IMR-90 (cell line): ENCODE measurements at regions not wholly inside any gene's neighbourhood (a gene's known extent, or its start where the extent isn't known, plus 50 kb on each side); places are given as distances from the start of the nearest gene placed in this dataset.

Source experiments
- ATAC-seq: fragments of 200-7000 bp; cut with Tn5 transposase; 2 replicates; pipeline ENCODE4 v1.9.1; 2020; ENCODE audit warnings: low read depth, mild to moderate bottlenecking, moderate library complexity
- BruUV-seq: library from RNA; stranded (reverse); fragments of 400-500 nt; replicated peaks from 2 replicates; lab custom pipeline; 2021; lab: Mats Ljungman, UMichigan
- CTCF ChIA-PET: fragments of 300-600 bp; formaldehyde crosslinking; extraction: SDS; loops from one replicate; lab custom pipeline; 2021; ENCODE audit warnings: antibody characterized with exemption; lab: Yijun Ruan, JAX
- POLR2A ChIA-PET: fragments of 300-600 bp; sonication (Branson Sonifier 250); formaldehyde crosslinking; loops from one replicate; lab custom pipeline; 2022; ENCODE audit warnings: antibody characterized with exemption; ENCODE audit not compliant: unreplicated experiment; lab: Charles Lee
- DNase-seq: peaks from one replicate; pipeline ENCODE4 v3.0.0; 2013
- H2AFZ ChIP-seq: replicated peaks from 2 replicates; pipeline ENCODE3; 2013; ENCODE audit warnings: low read length, mild to moderate bottlenecking; ENCODE audit not compliant: poor library complexity
- H2AK5ac ChIP-seq: 2 replicates; pipeline ENCODE4 v1.6.1; 2013; ENCODE audit warnings: low read depth, low read length, inconsistent platforms
- H2AK9ac ChIP-seq: replicated peaks from 2 replicates; pipeline ENCODE3; 2013; ENCODE audit warnings: mild to moderate bottlenecking, low read depth, low read length, moderate library complexity; ENCODE audit not compliant: poor library complexity
- H2BK120ac ChIP-seq: 2 replicates; pipeline ENCODE4 v1.6.1; 2013; ENCODE audit warnings: low read depth, low read length, inconsistent platforms
- H2BK15ac ChIP-seq: 3 replicates; pipeline ENCODE4 v1.6.1; 2013; ENCODE audit warnings: low read depth, low read length, inconsistent platforms
- H2BK20ac ChIP-seq: 2 replicates; pipeline ENCODE4 v1.6.1; 2013; ENCODE audit warnings: low read depth, mild to moderate bottlenecking, inconsistent platforms, low read length, moderate library complexity
- H2BK5ac ChIP-seq: 2 replicates; pipeline ENCODE4 v1.6.1; 2013; ENCODE audit warnings: mild to moderate bottlenecking, low read depth, low read length, inconsistent platforms; ENCODE audit not compliant: poor library complexity, severe bottlenecking
- H3K14ac ChIP-seq: replicated peaks from 2 replicates; pipeline ENCODE4 v1.6.1; 2013; ENCODE audit warnings: low read depth, low read length, inconsistent platforms
- H3K18ac ChIP-seq: 2 replicates; pipeline ENCODE4 v1.6.1; 2013; ENCODE audit warnings: low read depth, low read length, control low read depth
- H3K23ac ChIP-seq: 2 replicates; pipeline ENCODE4 v1.6.1; 2013; ENCODE audit warnings: low read depth, low read length, inconsistent platforms
- H3K27ac ChIP-seq: 2 replicates; pipeline ENCODE4 v1.5.1; 2013; ENCODE audit warnings: mild to moderate bottlenecking, control low read depth, low read length; ENCODE audit not compliant: insufficient read depth
- H3K27me3 ChIP-seq: 2 replicates; pipeline ENCODE4 v1.6.1; 2013; ENCODE audit warnings: low read length; ENCODE audit not compliant: control insufficient read depth, insufficient read depth
- H3K36me3 ChIP-seq: 2 replicates; pipeline ENCODE4 v1.6.1; 2013; ENCODE audit warnings: low read length, mixed read lengths; ENCODE audit not compliant: control insufficient read depth, insufficient read depth
- H3K4ac ChIP-seq: 2 replicates; pipeline ENCODE4 v1.6.1; 2013; ENCODE audit warnings: low read depth, low read length, inconsistent platforms
- H3K4me1 ChIP-seq: 2 replicates; pipeline ENCODE4 v1.6.1; 2013; ENCODE audit warnings: low read length, mixed read lengths; ENCODE audit not compliant: control insufficient read depth, insufficient read depth
- H3K4me2 ChIP-seq: 2 replicates; pipeline ENCODE4 v1.6.1; 2013; ENCODE audit warnings: low read depth, mild to moderate bottlenecking, control low read depth, low read length, moderate library complexity
- H3K4me3 ChIP-seq: 2 replicates; pipeline ENCODE4 v1.5.1; 2013; ENCODE audit warnings: low read depth, mild to moderate bottlenecking, control low read depth, low read length, moderate library complexity; ENCODE audit not compliant: insufficient read depth
- H3K56ac ChIP-seq: 2 replicates; pipeline ENCODE4 v1.6.1; 2013; ENCODE audit warnings: low read length, inconsistent platforms; ENCODE audit not compliant: insufficient read depth; ENCODE audit errors: extremely low read depth
- H3K79me1 ChIP-seq, 2 experiments: 2 replicates each; pipeline ENCODE4 v1.6.1; 2013; ENCODE audit warnings: low read length in 2 of 2, inconsistent platforms in 1 of 2, low read depth in 1 of 2
- H3K9ac ChIP-seq: 2 replicates; pipeline ENCODE4 v1.6.1; 2013; ENCODE audit warnings: low read depth, low read length, control low read depth
- H3K9me1 ChIP-seq: 2 replicates; pipeline ENCODE4 v1.6.1; 2013; ENCODE audit warnings: low read length, inconsistent platforms; ENCODE audit not compliant: insufficient read depth
- H3K9me3 ChIP-seq: 2 replicates; pipeline ENCODE4 v1.6.1; 2013; ENCODE audit warnings: low read length; ENCODE audit not compliant: control insufficient read depth, insufficient read depth
- H4K20me1 ChIP-seq: 2 replicates; pipeline ENCODE4 v1.6.1; 2013; ENCODE audit warnings: low read length, inconsistent platforms; ENCODE audit not compliant: insufficient read depth
- H4K5ac ChIP-seq: 2 replicates; pipeline ENCODE4 v1.6.1; 2013; ENCODE audit warnings: mild to moderate bottlenecking, low read depth, low read length, control low read depth
- H4K8ac ChIP-seq, 2 experiments: 2 replicates each; pipeline ENCODE4 v1.6.1; 2013; ENCODE audit warnings: low read depth in 2 of 2, low read length in 2 of 2, control low read depth in 1 of 2, inconsistent platforms in 1 of 2
- H4K91ac ChIP-seq: 2 replicates; pipeline ENCODE4 v1.6.1; 2013; ENCODE audit warnings: low read depth, low read length, inconsistent platforms; ENCODE audit not compliant: insufficient read depth
- BHLHE40 ChIP-seq: fragments of 150-350 bp; IDR thresholded peaks from 2 replicates; pipeline ENCODE4 v1.6.1; 2016; ENCODE audit warnings: mild to moderate bottlenecking, low read depth, low read length
- CEBPB ChIP-seq: IDR thresholded peaks from 2 replicates; pipeline ENCODE4 v1.6.1; 2012; ENCODE audit warnings: low read depth, low read length, improper control_type of control experiment
- CHD1 ChIP-seq: IDR thresholded peaks from 2 replicates; pipeline ENCODE4 v1.6.1; 2012; ENCODE audit warnings: low read depth, low read length, improper control_type of control experiment
- CTCF ChIP-seq: conservative IDR thresholded peaks from 2 replicates; pipeline ENCODE4 v1.5.1; 2012; ENCODE audit warnings: mild to moderate bottlenecking, low read depth, low read length, improper control_type of control experiment
- ELK1 ChIP-seq: fragments of 150-350 bp; IDR thresholded peaks from 2 replicates; pipeline ENCODE4 v1.6.1; 2016; ENCODE audit warnings: low read depth, mild to moderate bottlenecking, low read length, moderate library complexity, borderline replicate concordance
- FOS ChIP-seq: fragments of 150-350 bp; IDR thresholded peaks from 2 replicates; pipeline ENCODE4 v1.6.1; 2016; ENCODE audit warnings: low read depth, low read length
- MAFK ChIP-seq: IDR thresholded peaks from 2 replicates; pipeline ENCODE4 v1.6.1; 2012; ENCODE audit warnings: low read depth, low read length, improper control_type of control experiment
- MAZ ChIP-seq: IDR thresholded peaks from 2 replicates; pipeline ENCODE4 v1.6.1; 2012; ENCODE audit warnings: low read depth, mild to moderate bottlenecking, low read length, improper control_type of control experiment, moderate library complexity, borderline replicate concordance
- MXI1 ChIP-seq: IDR thresholded peaks from 2 replicates; pipeline ENCODE4 v1.6.1; 2012; ENCODE audit warnings: low read depth, mild to moderate bottlenecking, low read length, moderate library complexity, borderline replicate concordance
- POLR2A ChIP-seq: IDR thresholded peaks from 2 replicates; pipeline ENCODE4 v1.6.1; 2012; ENCODE audit warnings: mild to moderate bottlenecking, low read depth, low read length
- RAD21 ChIP-seq: IDR thresholded peaks from 2 replicates; pipeline ENCODE4 v1.6.1; 2012; ENCODE audit warnings: low read length, improper control_type of control experiment
- RCOR1 ChIP-seq: IDR thresholded peaks from 2 replicates; pipeline ENCODE4 v1.6.1; 2012; ENCODE audit warnings: mild to moderate bottlenecking, low read length, improper control_type of control experiment; ENCODE audit not compliant: insufficient replicate concordance
- RFX5 ChIP-seq: IDR thresholded peaks from 2 replicates; pipeline ENCODE4 v1.8.0; 2012; ENCODE audit warnings: low read depth, mild to moderate bottlenecking, low read length, moderate library complexity
- SMC3 ChIP-seq: fragments of 150-350 bp; IDR thresholded peaks from 2 replicates; pipeline ENCODE4 v1.6.1; 2016; ENCODE audit warnings: low read depth, mild to moderate bottlenecking, antibody characterized with exemption, low read length, moderate library complexity
- WGBS, 2 experiments: methylation state at CpG; one replicate each; pipeline versions ENCODE4 v1.1.5 to v1.1.7; 2013; ENCODE audit warnings: missing lambda C conversion rate in 2 of 2; ENCODE audit not compliant: insufficient read length in 1 of 2; ENCODE audit errors: extremely low coverage in 2 of 2; 5-methylcytosine and 5-hydroxymethylcytosine counted together
- dilution Hi-C: fragments of 300-500 bp; cut with HindIII; formaldehyde crosslinking; loops from one replicate; pipeline ENCODE4 v1.14.3; 2018; ENCODE audit warnings: low sequenced_read_pairs; ENCODE audit not compliant: unreplicated experiment
- in situ Hi-C: fragments of 300-500 bp; cut with MboI; formaldehyde crosslinking; loops from 3 replicates; pipeline ENCODE4 v1.14.3; 2019; ENCODE audit warnings: low sequenced_read_pairs, inconsistent platforms, mixed read lengths
- intact Hi-C: fragments of 100-400 bp; cut with micrococcal nuclease; formaldehyde crosslinking; loops from 2 replicates; pipeline ENCODE4 v1.10.0; 2022
- TF ChIP-seq, protein P1 (sequence below): fragments of 150-350 bp; IDR thresholded peaks from 2 replicates; pipeline ENCODE4 v1.6.1; 2017; ENCODE audit warnings: mild to moderate bottlenecking, antibody characterized with exemption, low read length, low read depth

DNA sequence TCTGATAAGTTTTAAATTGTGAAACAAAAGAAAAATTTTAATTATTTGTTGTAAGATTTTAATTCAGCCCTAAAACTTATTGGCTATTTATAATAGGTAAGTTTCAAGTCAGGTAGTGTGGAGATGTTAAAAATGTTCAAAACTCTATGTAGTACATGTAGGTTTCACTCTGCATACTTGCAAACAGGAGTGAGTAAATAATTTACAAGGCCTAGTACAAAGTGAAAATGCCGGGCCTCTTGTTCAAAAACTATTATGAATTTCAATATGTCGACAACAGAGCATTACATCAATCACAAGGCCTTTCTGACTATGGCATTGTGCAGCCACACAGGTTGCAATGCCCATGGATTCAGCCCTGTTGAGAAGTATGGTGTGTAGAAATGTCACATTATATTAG is 80.9 kb upstream of the GRIK2 start:
- Histone ChIP-seq H3K4ac (no peak overlapping the region), H2AFZ (no peak overlapping the region), H4K8ac (no peak overlapping the region), H3K4me3 (no peak overlapping the region), H3K23ac (no peak overlapping the region), H3K27ac (no peak overlapping the region), H3K9ac (no peak overlapping the region), H4K91ac (no peak overlapping the region), H2AK5ac (no peak overlapping the region), H2AK9ac (no peak overlapping the region), H2BK15ac (no peak overlapping the region), H3K56ac (no peak overlapping the region), H4K20me1 (no peaks in the 10 kb centered on the region), H2BK5ac (no peak overlapping the region), H2BK20ac (no peak overlapping the region), H3K36me3 (no peaks in the 10 kb centered on the region), H3K27me3 (no peaks in the 10 kb centered on the region), H3K18ac (no peak overlapping the region), H2BK120ac (no peak overlapping the region), H3K4me1 (no peaks in the 10 kb centered on the region), H3K4me2 (no peak overlapping the region), H3K9me1 (no peaks in the 10 kb centered on the region), H3K9me3 (no peaks in the 10 kb centered on the region), H3K14ac (no peak overlapping the region), H4K5ac (no peak overlapping the region), H3K79me1 (no peaks in the 10 kb centered on the region)
- ChIA-PET POLR2A (no interaction called here), CTCF (no interaction called here)
- intact Hi-C loops (no loop called here), in situ Hi-C loops (no loop called here), dilution Hi-C loops (no loop called here)
- no TSS peak for BruUV-seq
- DNase-seq (no peak), ATAC-seq (no peak)
- no peak for TF ChIP-seq RAD21
- no peak for TF ChIP-seq CHD1
- TF ChIP-seq MAFK, result no peak
- TF ChIP-seq RFX5, result no peak
- no peak for TF ChIP-seq FOS
- no peak for TF ChIP-seq CTCF
- no peak for TF ChIP-seq SMC3
- no peak for TF ChIP-seq RCOR1
- no peak for TF ChIP-seq BHLHE40
- no peak for TF ChIP-seq MXI1
- TF ChIP-seq MAZ, result no peak
- TF ChIP-seq CEBPB, result no peak
- no peak for TF ChIP-seq ELK1
- TF ChIP-seq POLR2A, result no peak
- TF ChIP-seq, protein P1, sequence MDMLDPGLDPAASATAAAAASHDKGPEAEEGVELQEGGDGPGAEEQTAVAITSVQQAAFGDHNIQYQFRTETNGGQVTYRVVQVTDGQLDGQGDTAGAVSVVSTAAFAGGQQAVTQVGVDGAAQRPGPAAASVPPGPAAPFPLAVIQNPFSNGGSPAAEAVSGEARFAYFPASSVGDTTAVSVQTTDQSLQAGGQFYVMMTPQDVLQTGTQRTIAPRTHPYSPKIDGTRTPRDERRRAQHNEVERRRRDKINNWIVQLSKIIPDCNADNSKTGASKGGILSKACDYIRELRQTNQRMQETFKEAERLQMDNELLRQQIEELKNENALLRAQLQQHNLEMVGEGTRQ, result no peak
- no CpG with 5 or more reads among the region's 2 CpGs for WGBS, 2 experiments
